NCI-H2107 (cell line): ENCODE measurements at regions not wholly inside any gene's neighbourhood (a gene's known extent, or its start where the extent isn't known, plus 50 kb on each side); places are given as distances from the start of the nearest gene placed in this dataset.

Source experiments
- DNase-seq: peaks from one replicate; lab custom pipeline; 2025; lab: John Stamatoyannopoulos, UW

- no peak for DNase-seq
Measured at GRCh38 chrX:131901546-131901945, 121.6 kb upstream of the STK26 start.

- DNase-seq = no peak
Measured at GRCh38 chrX:131907488-131908314, 115.4 kb upstream of the STK26 start.

GRCh38 chrX:131910586-131910985, 112.5 kb upstream of the STK26 start:
- DNase-seq = no peak

- no peak for DNase-seq
Measured at GRCh38 chrX:131915488-131915887, 107.6 kb upstream of the STK26 start.

DNA sequence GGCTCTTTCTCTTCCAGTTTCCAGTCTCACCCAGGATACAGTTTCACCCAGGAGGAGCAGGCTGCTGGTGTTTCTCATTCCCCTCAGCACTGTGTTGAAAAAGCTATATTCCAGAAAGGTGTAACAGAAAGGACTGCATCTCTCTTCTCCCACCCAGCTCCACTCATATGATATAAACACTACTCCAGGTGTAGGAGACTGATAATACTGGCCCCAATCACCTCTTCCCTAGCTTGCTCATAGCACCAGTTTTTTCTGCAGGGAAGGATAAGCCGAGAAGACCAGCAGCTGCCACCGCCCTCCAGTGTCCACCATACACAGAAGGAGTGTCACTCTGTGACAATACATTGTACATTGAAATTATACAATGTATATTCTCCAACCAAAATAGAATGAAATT, 105.5 kb upstream of the STK26 start:
- DNase-seq = no peak

DNA sequence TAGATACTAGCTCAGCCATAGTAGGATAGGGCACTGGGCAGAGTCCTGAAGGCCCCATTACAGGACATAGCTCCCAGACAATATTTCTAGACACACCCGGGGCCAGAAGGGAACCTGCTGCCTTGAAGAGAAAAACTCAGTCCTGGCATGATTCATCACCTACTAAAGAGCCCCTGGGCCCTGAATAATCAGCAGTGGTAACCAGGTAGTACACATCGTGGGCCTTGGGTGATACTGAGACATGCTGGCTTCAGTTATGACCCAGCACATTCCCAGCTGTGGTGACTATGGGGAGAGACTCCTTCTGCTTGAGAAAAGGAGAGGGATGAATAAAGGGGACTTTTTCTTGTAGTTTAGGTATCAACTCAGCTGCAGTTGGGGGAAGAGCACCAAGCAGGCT, 104.3 kb upstream of the STK26 start:
- no peak for DNase-seq

GRCh38 chrX:131923614-131924250, 99.4 kb upstream of the STK26 start:
- DNase-seq = no peak

DNA sequence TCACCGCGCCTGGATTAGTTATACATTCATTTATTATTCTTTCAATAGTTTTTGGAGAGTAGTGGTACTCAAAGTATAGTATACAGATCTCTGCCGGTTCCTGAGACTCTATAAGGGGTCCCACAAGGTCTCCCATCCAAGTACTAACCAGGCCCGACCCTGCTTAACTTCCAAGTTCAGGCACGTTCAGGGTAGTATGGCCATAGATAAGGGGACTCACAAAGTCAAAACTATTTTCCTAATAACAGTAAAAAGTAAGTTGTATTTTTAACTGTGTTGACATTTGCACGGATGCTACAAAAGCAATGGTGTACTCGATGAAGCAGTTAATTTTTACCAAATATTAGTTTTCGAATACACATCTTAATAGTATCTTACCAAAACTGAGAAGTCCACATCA, 84.4 kb upstream of the STK26 start:
- no peak for DNase-seq

- no peak for DNase-seq
Measured at GRCh38 chrX:131942034-131942433, 81.1 kb upstream of the STK26 start.

DNA sequence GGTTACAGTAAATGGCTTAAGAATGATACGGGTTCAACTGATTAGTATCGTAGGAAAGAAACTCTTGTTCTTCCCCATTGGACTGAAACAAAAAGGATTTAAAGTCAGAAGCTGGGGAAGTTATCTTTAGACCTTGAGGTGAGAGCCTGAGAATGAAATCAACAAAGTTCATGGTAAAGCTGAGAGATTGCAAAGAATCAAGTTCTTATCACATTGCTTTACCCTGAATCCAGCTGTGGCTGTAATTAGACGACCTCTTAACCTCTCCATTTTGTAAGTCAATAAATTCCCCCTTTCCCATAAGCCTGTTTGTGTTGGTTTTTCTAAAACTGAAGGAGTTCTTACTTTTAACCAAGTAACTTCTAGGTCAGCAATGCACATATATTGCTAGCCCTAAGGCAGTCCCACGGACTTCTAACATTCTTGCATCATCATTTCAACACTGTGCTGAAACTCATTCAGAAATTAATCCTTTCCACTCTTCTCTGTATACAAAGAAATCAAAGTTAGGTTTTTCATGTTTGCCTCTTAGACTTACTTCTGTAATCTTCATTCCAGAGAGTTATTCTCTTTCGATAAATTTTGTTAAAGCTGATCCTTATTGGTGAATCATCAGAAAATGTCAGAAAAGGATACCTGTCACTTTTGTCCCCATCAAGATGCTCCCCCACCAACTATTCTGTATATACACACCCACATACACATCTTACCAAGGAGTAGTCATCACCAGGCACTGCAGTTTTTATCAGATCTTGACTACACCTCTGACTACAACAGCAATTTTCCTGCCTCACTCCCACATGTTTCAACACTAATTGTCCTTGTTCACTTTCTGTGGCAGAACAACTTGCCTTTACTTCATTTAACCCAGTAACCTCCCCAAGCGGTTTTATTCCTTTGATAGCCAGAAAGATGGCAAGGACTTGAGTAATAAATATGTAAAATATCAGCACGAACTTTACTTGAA, 77.9 kb upstream of the STK26 start:
- DNase-seq = no peak

- no peak for DNase-seq
Measured at GRCh38 chrX:131951166-131951565, 71.9 kb upstream of the STK26 start.

- no peak for DNase-seq
Measured at GRCh38 chrX:131955099-131955777, 67.9 kb upstream of the STK26 start.

GRCh38 chrX:131958724-131959123, 64.4 kb upstream of the STK26 start:
- no peak for DNase-seq

GRCh38 chrX:131970347-131970746, 52.8 kb upstream of the STK26 start:
- no peak for DNase-seq
